HG02623 (cell line): ENCODE measurements at regions not wholly inside any gene's neighbourhood (a gene's known extent, or its start where the extent isn't known, plus 50 kb on each side); places are given as distances from the start of the nearest gene placed in this dataset.

Experiments used
- ATAC-seq: cut with Tn5 transposase; IDR thresholded peaks from one replicate; pipeline ENCODE4 v1.9.1; 2021; ENCODE audit warnings: moderate library complexity; ENCODE audit not compliant: unreplicated experiment

DNA sequence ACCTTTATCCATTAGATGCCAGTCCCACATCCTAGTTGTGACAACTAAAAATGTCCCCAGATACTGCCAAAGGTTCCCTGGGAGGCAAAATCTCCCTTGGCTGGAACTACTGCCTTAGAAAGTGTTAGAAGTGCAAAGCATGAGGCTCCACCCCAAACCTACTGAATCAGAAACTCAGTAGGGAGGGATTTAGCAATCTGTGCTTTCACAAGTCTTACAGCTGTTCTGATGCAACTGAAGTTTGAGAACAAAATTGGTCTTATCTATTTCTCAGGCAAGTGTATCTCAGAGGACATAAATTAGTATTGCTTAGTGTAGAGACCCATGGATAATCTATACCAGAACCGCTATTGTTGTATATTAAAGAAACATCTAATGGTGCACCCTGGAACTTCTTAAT lies 70.2 kb downstream of the CLDN1 start:
- no peak for ATAC-seq

DNA sequence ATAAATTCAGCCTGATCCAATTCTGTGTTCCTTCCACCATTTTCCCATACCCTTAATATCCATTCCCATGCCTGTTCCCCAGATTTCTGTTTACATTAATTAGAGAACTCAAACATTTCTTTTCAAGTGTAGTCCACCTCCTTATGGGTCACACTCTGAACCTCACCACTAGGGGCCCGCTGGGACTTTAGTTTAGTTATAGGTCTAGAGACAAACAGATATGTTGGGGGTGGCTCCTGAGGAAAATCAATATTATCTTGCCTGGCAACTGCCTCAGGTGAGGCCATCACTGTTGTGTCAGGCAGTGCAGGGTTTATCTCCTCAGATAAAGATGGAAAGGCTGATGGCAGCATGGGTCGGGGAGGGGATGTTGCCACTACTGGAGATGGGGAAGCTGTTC lies 72.8 kb downstream of the CLDN1 start:
- no peak for ATAC-seq

DNA sequence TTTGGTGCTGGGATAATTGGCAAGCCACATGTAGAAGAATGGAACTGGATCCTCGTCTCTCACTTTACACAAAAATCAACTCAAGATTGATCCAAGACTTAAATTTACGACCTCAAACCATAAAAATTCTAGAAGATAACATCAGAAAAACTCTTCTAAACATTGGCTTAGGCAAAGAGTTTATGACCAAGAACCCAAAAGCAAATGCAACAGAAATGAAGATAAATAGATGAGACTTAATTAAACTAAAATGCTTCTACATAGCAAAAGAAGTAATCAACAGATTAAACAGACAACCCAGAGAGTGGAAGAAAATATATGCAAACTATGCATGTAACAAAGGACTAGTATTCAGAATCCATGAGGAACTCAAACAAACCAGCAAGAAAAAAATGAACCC lies 80.1 kb downstream of the CLDN1 start:
- ATAC-seq: no peak

DNA sequence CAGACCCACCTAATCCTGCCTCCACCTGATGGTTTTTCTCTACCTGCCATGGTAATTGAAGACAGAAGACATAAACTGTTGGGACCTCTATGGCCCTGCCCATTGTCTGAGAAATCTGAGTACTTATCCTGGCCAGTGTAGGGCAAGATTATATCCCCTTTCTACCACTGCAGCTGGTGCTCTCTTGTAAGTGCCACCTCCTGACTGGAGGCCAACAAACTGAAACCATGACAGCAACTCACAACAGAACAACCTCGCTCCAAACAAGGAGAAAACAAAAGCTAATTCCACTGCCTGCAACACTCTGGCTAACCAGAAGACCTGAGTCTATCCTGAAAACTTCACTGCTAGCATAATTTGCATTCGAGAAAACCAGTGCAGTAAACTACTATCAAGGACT lies 82.9 kb downstream of the CLDN1 start:
- no peak for ATAC-seq

DNA sequence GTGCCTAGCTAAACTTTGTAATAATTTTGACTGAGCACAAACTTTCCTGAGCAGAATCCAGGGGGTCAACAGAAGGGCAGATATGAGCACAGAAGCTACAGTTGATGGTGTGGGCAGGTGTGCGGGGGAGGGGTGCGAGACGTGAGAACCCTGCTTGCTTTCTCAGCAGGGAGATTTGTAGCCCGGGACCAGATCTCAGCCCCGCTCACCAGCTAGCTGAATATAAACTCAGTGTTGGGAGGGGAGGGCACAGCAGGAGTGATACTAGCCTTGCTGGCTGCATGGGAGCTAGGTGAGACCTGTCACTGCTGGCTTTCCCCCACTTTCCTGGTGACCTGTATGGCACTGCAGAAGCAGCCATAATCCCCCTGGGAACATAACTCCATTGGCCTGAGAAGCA lies 83.4 kb downstream of the CLDN1 start:
- no peak for ATAC-seq

DNA sequence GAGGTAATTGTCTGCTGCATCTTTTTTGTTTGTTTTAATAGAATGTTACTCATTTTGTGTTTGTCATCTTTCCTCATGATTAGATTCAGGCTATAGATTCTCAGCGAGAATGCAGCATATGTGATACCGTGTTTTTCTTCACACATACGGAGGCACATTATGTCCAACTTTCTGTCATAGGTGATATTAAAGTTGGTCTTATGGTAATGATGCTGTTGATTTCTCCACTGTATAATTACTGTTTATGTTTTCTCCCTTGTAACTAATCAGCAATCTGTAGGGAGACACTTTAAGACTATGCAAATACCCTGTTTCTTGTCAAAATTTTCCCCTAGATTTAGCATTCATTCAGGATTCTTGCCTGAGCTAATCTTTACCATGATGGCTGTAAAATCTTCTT lies 87.6 kb downstream of the CLDN1 start:
- ATAC-seq: no peak

DNA sequence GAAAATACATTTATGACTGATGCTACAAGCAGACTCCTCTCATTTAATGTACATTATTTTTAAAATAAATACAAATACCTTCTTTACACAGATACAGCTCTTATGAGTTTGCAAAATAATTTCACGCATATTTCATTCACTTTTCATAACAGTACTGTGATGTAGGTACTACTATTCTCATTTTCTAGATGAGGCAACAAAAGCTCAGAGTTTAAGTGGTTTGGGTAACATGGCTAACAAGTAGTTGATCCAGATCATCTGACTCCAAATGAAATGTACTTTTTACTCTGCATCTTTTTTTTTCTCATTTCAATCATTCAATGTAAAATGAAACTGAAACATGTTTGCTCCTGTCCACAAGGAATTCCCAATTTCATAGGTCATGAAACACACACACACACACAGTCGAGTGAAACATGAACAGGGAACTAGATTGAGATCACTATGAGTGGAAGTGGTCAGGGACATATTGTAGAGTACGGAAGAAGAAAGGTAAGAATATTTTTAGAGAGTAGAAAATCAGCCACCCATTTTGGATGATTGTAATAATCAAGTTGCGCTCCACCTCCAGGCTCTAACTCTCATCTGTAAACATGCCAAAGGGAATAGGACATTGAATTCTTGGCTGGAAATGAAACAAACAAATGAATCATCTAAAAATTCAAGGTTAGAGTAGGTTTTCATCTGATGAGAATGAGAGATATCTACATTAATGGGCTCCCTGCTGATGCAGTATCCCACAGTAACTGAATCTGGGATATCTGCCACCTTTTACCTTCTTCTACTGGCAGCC lies 92.4 kb downstream of the CLDN1 start:
- peak; percentile 60 for ATAC-seq

DNA sequence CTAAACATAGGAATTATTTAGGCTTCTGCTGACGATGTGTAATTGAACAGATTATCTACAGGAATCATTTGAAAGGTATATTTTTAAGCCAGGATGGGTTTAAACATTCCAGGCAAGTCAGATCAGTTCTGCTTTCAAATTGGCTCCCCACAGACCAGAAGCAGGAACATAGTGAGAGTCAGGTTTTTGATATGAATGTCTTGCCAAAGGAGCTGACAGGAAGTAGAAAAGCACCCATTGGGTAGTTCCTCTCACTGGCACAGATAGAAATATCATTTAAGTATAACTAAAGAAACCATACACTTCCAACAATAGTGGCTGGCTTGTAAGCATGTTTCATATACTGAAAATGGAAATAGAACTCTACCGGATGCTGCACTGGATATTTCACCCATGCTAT lies 95.2 kb downstream of the CLDN1 start:
- no peak for ATAC-seq

DNA sequence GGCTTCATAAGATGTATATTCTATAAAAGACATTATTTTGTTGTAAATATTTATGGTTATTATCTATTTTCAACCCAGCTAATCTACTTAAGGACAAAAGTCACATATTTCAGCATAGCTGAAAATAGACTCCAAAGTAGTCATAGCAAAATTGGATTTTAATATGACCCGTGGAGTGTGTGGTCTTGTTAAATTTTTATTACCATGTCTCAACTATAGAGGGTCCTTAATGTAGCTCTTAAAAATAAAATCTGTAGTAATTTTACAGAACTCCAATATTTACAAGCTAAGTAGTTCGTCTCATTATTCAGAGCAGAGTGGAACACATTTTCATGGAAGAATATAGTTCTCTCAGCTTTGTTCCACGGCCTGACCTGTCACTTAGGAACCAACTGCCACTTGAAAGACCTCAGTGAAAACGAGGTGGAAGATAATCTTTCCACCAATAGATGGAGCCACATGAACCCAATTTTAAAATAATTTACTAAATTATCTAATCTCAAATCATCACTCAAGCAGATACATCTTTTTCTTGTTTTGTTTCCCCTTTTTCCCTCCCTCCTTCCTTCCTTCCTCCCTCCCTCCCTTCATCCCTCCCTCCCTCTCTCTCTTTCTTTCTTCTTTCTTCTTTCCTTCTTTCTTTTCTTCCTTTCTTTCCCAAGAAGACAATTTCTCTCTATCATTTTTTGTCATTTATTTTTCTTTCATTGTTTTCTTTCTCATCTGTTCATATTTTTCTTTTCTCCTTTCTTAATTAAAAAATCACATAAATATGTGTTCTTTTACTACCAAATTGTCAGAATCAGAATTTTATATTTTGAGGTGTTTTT lies 97.2 kb downstream of the CLDN1 start:
- no peak for ATAC-seq

DNA sequence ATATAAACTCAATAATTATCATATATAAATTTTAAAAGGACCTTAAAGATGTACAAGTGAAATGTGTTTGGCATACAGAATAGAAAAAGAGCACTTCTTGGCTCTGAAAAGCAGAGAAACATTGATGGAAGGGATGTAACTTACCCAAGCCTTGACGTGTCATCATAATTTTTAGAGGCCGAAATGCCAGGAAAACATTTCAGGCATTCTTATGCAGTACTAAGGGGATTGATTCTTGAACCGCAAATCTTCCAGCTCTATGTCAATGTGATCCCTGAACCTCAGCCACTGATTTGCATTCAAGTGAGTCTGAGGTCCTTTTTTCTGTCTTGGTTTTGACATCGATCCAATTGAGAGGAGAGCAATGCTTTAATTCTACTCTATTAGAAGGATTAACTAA lies 97.8 kb downstream of the CLDN1 start:
- no peak for ATAC-seq

DNA sequence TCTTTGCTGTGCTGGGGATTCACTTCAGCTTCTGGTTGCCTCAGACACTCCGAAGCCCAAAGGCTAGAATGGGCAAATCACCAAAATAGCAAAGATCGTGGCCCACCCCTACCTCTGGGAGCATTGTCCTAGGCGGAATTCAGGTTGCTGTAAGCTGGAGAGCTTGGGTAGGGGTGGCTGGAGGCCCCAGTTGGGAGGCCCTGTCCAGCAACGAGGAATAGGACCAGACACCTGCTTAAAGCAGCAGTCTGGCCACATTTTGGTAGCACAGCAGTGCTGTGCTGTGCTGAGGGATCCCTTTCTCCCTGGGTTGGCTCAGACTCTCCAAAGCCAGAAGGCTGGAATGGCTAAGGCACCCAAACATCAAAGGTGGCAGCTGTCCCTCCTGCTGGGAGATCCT lies 99.3 kb downstream of the CLDN1 start:
- ATAC-seq: no peak

DNA sequence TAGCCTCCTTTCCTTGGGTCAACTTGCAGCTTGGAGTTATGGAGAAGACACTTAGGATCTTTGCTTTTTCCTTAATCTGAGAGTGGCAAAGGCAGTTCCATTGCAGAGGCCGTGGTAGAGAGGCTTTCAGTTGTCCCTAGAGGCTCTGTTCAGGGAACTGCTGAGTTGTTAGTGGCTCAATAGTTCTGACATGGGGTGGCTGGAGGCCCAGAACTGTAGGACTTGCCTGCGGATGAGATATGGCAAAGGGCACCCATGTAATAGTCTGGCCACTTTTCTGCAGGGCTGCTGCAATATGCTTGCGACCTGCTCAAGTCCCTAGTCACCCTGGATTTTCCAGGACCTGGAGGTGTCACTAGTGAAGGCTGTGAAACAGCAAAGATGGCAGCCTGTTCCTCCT lies 99.9 kb downstream of the CLDN1 start:
- no peak for ATAC-seq

DNA sequence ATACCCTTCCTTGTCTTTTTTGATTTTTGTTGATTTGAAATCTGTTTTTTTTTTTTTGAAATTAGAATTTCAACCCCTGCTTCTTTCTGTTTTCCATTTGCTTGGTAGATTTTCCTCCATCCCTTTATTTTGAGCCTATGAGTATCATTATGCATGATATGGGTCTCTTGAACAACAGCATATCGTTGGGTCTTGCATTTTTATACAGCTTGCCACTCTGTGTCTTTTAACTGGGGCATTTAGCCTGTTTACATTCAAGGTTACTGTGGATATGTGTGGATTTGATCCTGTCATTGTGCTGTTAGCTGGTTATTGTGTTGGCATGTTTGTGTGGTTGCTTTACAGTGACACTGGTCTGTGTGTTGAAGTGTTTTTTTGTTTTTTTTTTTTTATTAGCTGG lies 99.7 kb upstream of the P3H2 start:
- ATAC-seq: no peak

DNA sequence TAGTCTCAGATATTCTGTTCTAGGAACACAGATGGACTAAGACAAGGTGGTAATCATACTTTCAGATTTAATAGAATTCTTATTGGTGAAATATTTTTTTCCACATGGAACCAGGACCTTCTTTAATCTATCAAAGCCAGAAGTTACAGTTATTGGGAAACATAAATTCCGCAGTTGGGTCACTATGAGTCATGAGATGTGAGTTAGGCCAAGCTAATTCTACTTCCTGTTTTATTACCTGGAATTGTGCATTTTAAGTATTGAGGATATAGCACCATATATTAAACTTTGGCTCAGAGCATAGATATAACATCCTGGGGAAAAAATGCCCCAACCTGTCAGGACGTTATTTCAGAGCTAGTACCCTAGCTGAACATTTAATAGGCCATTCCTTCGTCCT lies 96.4 kb upstream of the P3H2 start:
- ATAC-seq: no peak

DNA sequence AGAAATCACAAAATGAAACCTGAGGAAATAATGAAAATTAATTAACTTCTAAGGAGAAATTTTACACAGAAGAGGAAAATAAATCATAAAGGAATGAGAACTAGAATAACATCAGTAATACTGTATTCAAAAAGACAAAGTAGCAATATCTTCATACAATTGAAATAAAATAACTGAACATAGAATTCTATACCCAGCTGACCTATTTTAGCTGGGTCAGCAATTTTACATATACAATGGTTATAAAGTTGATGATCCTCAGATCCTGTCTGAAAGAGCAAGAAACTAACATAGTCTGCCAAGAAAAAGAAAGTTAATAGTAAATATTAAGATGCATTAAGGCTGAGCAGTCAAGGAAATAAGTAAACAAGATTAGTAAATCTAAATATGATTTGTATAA lies 93.0 kb upstream of the P3H2 start:
- no peak for ATAC-seq

DNA sequence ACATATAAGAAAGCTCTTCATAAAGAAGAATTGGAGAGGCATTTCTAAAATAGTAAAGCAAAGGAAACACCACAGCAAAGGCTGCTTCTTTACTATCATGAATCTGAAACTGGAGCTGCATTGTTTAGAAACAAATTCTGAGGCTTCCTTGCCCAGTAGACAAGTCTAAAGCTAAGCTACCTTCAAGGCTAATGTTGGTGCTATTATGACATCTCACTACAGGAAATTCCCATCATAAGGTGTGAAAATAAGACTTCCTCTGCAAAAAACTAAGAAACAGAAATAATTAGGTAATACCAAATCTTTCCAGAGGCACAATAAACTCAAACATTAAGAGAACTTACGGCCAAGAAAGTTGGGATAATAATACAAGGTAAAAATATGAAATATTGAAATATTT lies 89.9 kb upstream of the P3H2 start:
- ATAC-seq: no peak

DNA sequence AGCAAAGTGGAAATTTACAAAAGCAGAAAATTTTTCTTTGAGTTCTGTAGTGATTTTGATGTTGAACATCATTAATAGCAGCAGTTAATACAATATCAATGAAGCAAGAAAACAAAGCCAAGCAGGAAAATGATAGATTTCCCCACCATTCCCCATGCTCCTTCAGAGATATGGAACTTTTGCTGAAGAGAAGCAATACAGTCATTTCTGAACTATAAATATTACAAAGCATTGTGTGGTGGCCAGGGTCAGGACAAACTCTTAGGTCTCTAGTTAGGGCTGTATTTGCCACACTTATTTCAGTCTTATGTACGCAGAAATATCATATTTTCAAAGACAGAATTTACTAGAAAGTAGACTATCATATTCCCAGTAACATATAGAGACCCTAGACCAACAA lies 88.8 kb upstream of the P3H2 start:
- no peak for ATAC-seq

DNA sequence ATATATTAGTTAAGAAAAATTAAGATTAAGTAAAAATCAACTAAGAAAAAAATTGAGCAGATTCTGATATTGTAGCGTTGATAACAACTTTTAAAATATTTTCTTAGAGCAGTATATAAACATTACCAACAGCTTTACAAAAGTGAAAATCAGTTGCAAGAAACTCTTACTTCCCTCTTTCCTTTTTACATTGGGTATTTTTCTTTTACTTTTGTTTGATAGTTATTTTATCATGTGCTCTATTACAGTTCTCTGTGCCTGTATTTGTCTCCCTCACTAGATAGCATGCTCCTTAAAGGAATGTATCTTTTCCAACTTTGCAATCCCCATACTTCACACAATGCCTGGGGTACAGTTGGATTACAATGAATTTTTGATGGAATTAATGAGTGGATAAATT lies 87.5 kb upstream of the P3H2 start:
- ATAC-seq: no peak

DNA sequence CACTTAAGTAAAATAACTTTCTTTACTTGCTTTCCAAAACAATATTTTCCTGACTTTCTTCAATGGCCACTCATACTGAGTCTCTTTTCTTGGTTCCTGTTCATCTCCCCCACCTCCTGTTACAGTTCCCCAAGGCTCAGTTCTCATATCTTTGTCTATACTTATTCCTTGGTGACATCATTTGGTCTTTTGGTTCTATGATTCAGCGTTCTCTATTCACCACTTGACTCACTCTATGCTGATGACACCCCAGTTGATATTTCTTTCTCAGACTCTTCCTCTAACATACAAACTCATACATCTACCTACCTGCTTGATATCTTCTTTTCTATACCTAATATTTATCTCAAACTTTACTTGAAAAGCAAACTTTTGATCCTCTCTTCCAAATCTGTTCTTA lies 85.0 kb upstream of the P3H2 start:
- peak; percentile 76 for ATAC-seq

DNA sequence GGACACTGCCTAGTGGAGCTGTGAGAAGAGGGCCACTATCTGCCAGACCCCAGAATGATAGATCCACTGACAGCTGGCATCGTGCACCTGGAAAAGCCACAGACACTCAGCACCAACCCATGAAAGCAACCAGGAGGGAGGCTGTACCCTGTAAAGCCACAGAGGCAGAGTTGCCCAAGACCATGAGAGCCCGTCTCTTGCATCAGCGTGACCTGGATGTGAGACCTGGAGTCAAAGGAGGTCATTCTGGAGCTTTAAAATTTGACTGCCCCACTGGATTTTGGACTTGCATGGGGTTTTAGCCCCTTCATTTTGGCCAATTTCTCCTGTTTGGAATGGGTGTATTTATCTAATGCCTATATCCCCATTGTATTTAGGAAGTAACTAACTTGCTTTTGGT lies 83.5 kb upstream of the P3H2 start:
- ATAC-seq: no peak

DNA sequence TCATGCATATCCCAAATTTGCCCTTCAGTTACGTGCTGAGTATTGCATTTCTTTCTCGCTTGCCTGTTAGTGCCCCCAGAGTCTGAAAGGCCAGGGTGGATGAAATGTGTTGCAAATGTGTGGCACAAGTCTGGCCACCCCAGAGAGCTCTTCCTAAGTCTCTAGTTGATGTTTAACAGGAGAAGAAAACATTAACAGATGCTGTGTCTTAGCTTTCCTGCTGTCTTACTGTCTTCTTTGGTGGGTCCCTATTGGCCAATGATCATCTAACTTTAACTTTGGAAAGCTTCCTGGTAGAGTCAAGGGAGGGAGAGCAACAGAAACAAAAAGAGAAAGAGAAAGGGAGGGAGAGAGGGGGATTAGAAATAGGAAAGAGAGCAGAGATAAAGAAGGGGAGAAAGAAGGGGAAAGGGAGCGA lies 76.7 kb upstream of the P3H2 start:
- no peak for ATAC-seq

DNA sequence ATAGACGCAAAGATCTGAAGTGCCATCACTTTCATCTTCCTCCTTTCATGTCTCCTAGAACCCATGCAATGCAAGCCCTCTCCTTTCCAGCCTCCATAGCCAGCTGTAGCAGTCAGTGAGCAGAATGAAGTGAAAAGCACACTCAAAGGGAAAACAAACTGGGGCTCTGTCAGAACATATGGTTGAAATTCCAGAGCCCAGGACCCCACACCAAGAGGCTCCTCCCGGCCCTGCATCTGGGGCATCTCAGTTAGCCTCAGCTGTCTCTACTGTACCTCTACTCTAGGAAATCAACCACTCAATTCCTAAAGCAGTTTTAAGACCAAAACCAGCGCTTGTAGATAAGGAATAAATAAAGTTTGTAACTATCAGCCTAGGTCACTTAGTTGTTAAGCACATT lies 73.8 kb upstream of the P3H2 start:
- no peak for ATAC-seq

DNA sequence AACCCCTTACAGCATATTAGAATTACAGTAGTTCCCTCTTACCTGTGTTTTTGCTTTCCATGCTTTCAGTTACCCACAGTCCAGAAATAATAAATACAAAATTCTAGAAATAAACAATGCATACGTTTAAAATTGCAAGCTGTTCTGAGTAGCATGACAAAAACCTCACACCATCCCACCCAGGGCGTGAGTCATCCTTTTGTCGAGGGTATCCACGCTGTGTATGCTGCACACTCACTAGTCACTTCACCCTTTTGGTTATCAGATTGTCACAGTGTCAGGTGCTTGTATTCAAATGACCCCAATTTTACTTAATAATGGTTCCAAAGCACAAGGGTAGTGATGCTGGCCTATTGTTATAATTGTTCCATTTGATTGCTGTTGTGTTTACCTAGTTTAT lies 72.5 kb upstream of the P3H2 start:
- no peak for ATAC-seq
